Keratinocyte (primary cell): ENCODE measurements at regions not wholly inside any gene's neighbourhood (a gene's known extent, or its start where the extent isn't known, plus 50 kb on each side); places are given as distances from the start of the nearest gene placed in this dataset.

Experiments
- CTCF ChIP-seq, 3 experiments: IDR thresholded peaks in 1 of 3; conservative IDR thresholded peaks in 1 of 3; optimal IDR thresholded peaks in 1 of 3; 2 replicates in 2 of 3; 3 replicates in 1 of 3; pipeline versions ENCODE3 to v1.5.1; 2011; ENCODE audit warnings: low read length in 3 of 3, mild to moderate bottlenecking in 3 of 3, moderate library complexity in 2 of 3, control low read depth in 1 of 3, inconsistent platforms in 1 of 3; ENCODE audit not compliant: insufficient read depth in 2 of 3; ENCODE audit errors: extremely low read depth in 1 of 3
- EZH2 ChIP-seq: IDR thresholded peaks from one replicate; pipeline ENCODE4 v1.6.1; 2012; ENCODE audit warnings: inconsistent platforms, mild to moderate bottlenecking, low read length, moderate library complexity

GRCh38 chr15:31502541-31503229, 176.1 kb downstream of the KLF13 start:
- no peak for TF ChIP-seq CTCF (optimal IDR thresholded peaks at IDR 0.05 in 1 of 3, IDR thresholded peaks at IDR 0.05 in 1 of 3, conservative IDR thresholded peaks at IDR 0.05 in 1 of 3; ENCODE audit: extremely low read depth in 1 of 3, insufficient read depth in 2 of 3, low read length in 3 of 3)
- TF ChIP-seq EZH2: no peak
